ENCODE measurements at regions not wholly inside any gene's neighbourhood (a gene's known extent, or its start where the extent isn't known, plus 50 kb on each side); places are given as distances from the start of the nearest gene placed in this dataset.
"Not testable (repeated sequence)": the region's sequence is repeated elsewhere in the genome, so short reads cannot be mapped to it uniquely, and the experiment has no call there.

GRCh38 chr15:39022532-39023305 is 458.1 kb upstream of the RASGRP1 start:
- no peak for DNase-seq (ENCODE audit: low read depth, low spot score)

DNA sequence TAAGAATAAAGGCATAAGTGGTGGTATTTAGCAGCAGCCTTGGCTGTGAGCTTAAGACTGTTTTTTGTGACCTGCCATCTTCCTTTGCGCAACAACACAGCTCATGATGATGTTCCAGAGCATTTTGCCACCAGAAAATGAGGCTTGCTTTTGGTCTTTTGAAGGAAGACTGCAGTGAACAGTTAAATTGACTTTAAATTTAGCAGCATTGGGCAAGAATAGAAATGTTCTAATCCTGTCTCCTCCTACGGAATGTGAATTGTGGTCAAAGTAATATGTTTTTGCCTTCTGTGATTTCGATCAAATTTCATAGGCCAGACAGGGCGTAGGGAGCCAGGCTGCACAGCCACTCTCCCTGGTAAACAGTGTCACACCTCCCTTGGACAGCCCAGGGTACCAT is 460.7 kb upstream of the RASGRP1 start:
- no peak for DNase-seq (ENCODE audit: low read depth, low spot score)

GRCh38 chr15:39025881-39026280 is 461.3 kb upstream of the RASGRP1 start:
- no peak for DNase-seq (ENCODE audit: low read depth, low spot score)

GRCh38 chr15:39028069-39028468 is 463.5 kb upstream of the RASGRP1 start:
- no peak for DNase-seq (ENCODE audit: low read depth, low spot score)

DNA sequence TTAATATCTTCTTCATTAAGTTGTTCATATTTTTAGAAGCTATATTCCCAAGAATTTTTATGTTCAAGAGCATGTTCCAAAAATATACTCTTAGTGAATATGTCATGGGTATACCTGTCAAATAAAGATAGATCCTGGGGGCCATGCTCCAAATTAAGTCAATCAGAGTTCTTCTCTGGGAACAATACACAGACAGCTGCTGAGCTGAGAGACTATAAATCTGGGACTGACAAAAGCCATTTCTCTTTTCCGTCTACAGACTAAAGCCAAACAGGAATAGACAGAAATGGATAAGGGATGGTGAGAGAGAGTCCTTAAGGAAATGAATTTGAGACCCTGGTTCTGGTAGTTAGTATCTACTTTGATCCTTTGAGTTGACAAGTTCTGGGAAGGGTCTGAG is 465.1 kb upstream of the RASGRP1 start:
- DNase-seq (ENCODE audit: low read depth, low spot score) = no peak

GRCh38 chr15:39030291-39031070 is 465.9 kb upstream of the RASGRP1 start:
- no peak for DNase-seq (ENCODE audit: low read depth, low spot score)

GRCh38 chr15:39031596-39031995 is 467.0 kb upstream of the RASGRP1 start:
- no peak for DNase-seq (ENCODE audit: low read depth, low spot score)

DNA sequence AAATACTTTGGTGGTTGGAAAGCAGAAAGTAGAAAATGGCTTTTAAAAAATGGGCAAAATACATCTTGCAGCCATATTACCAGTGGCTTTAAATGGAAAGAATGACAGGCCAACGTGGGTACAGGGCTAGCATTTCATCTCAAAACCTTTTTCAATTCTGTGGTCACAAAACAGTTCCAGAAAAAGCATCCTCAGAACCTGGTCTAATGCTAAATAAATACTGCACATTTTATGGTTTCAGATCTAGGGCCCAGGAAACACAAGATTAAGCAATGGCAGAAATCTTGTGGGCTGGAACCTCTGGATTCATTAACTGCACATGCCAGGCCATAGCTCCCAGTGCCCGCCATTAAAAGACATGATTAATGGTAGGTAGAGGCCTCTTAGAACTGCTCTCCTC is 470.2 kb upstream of the RASGRP1 start:
- no peak for DNase-seq (ENCODE audit: low read depth, low spot score)

GRCh38 chr15:39037611-39038010 is 473.0 kb upstream of the RASGRP1 start:
- DNase-seq (ENCODE audit: low read depth, low spot score) = not testable (repeated sequence)

- no peak for DNase-seq (ENCODE audit: low read depth, low spot score)
Observed at GRCh38 chr15:39040861-39041260, 476.2 kb upstream of the RASGRP1 start.

DNA sequence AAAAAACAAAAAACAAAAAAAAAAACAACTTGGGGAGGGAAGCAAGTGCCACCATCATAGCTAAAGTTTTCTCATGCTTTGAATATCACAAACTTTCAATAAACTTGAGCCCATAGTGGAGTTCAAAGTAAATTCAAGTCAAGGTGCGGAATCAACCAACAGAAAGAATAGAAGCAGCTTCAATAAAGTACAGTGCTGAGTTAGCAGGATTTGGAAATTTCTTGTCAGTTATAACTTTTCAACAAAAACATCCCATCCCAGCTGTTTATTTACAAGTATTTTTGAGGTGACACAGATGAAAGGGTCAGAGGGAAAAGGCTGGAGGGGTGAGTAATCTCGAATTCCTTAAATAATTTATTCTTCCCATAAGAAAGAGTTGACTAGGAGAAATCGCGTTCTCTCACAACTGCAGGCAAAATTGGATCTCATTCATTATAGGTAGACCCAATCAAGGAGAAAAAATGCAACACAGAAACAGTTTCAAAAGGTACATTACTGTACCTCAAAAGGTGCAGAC is 477.4 kb upstream of the RASGRP1 start:
- no peak for DNase-seq (ENCODE audit: low read depth, low spot score)

GRCh38 chr15:39051626-39052322 is 487.2 kb upstream of the RASGRP1 start:
- DNase-seq (ENCODE audit: low read depth, low spot score) = no peak

DNA sequence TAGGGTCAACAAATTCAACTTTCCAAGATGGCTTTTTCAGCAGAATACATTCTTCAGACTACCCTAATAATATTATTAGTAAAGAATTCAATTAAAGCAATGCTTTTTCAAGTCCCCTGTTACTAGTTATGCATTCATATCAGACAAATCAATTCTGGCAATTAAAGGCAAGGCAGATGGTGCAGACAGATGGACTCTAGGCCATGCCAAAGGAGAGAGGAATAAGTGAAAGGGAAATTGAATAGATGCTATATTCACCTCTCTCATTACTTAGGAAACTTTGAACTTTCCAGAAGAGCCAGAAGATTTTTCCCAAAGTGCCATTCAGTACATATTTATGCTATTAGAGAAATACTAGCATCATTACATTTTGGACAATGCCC is 487.7 kb upstream of the RASGRP1 start:
- no peak for DNase-seq (ENCODE audit: low read depth, low spot score)

GRCh38 chr15:39053480-39053879 is 488.9 kb upstream of the RASGRP1 start:
- DNase-seq (ENCODE audit: low read depth, low spot score) = no peak

DNA sequence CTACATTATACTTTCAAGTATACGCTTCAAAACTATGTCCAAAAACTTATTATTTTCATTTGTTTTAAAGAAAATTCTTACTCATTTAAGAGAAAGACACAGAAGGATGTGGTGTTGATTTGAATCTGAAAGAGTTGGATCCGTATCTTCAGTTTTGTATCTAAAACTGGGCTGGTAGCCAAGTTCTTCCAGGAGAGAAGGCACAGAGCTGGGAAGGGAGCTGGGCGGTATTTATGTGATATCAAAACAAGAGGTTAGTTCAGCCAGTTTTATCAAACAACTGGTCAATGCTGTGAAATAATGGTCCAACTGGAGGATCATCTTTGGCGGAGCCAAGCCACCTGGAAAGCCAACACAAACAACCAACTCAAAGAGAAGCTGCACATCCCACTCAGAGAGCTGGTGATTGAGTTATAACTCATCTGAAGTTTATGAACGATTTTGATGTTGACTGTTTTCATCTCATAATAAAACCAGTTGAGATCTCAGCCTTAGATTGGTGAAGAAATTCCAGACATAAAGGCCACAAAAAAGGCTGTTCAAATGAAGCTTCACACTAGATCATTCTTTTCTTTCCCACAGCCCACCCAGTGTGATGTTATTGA is 489.6 kb upstream of the RASGRP1 start:
- DNase-seq (ENCODE audit: low read depth, low spot score) = no peak

DNA sequence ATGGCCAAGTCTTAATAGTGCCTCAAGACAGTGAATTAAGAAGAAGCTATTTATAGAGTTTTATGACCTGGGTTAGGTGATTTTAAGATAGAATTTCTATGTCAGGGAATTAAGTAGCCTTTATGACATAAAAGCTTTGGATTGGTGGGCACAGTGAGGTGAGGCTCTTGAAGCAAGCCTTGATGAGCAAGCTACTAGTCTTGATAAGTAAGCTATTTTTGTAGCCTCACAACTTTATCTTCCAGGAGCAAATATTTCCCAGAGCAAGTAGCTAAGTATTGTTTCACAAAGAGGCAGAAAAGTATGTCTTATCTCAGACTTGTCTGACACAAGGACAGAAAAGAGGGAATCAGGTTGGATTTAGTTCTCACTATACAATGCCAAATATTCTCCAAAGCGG is 491.7 kb upstream of the RASGRP1 start:
- DNase-seq (ENCODE audit: low read depth, low spot score) = no peak

DNA sequence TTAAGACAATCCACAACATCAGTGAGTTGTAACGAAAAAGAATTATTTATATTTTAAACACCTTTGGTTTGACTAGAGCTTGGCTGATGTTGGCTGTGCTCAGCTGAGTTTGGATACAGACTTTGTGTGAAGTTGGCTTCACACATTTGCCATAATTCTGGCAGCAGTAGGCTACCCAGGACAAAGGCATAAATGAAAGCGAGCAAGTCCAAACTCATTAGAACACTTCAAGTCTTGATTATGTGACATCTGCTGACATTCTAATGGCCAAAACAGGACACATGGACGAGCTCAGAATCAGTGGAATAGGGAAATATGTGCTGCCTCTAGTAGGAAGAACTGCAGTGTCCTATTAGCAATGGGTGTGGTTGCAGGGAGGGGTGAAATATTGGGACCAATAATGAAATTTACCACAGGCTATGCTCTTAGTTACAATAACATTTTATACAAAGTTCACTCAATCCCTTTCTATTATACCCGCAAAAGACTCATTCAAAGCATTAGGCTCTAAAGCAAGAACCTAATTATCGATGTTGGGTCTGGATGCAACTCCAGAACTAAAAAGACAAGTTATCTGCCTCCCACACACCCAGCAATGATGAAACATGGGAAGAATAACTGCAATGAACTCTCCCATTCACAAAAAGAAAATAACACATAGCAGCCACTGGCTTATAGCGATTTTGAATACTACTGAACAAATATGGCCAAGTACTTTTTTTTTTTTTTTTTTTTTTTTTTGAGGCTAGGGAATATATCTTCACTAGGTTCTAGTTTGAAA is 493.9 kb upstream of the RASGRP1 start:
- no peak for DNase-seq (ENCODE audit: low read depth, low spot score)

GRCh38 chr15:39059917-39060316 is 495.3 kb upstream of the RASGRP1 start:
- DNase-seq (ENCODE audit: low read depth, low spot score) = no peak

GRCh38 chr15:39061952-39062464 is 497.4 kb upstream of the RASGRP1 start:
- no peak for DNase-seq (ENCODE audit: low read depth, low spot score)

DNA sequence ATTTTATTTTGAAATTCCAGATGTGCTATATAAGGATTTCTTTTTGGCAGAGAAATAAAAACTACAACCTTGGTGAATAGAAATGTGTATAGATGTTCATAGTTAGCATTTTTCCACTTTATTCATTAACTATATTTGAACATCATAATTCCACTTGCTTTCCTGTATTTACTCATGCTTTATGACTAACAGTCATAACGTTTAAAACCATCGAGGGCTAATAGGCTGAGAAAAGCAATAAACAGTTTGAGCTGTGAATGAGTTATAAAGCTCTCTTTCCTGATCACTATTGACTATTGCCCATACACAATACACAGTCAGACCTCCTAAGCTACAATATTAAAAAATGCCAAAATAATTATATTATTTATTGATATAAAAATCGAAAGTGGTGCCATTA is 502.1 kb upstream of the RASGRP1 start:
- DNase-seq (ENCODE audit: low read depth, low spot score) = no peak
